ENCODE measurements at regions not wholly inside any gene's neighbourhood (a gene's known extent, or its start where the extent isn't known, plus 50 kb on each side); places are given as distances from the start of the nearest gene placed in this dataset.

GRCh38 chr7:124452186-124452585 is 313.4 kb downstream of the GPR37 start:
- no peak for TF ChIP-seq PAX5 (IDR thresholded peaks at IDR 0.05; ENCODE audit: insufficient read depth, low read length, severe bottlenecking)
- no peak for TF ChIP-seq POLR2AphosphoS5 (IDR thresholded peaks at IDR 0.05; ENCODE audit: low read depth, low read length)
- TF ChIP-seq SPI1 (IDR thresholded peaks at IDR 0.05; ENCODE audit: low read depth, low read length) = no peak
- TF ChIP-seq TAF1 (IDR thresholded peaks at IDR 0.05; ENCODE audit: low read depth, low read length) = no peak
- DNase-seq (ENCODE audit: insufficient read length, low spot score) (no peak), FAIRE-seq (no peak)

GRCh38 chr7:124449896-124450295 is 315.7 kb downstream of the GPR37 start:
- FAIRE-seq = no peak
- DNase-seq (ENCODE audit: insufficient read length, low spot score) = no peak
- TF ChIP-seq POLR2AphosphoS5 (IDR thresholded peaks at IDR 0.05; ENCODE audit: low read depth, low read length) = no peak
- no peak for TF ChIP-seq SPI1 (IDR thresholded peaks at IDR 0.05; ENCODE audit: low read depth, low read length)
- TF ChIP-seq POU2F2 (IDR thresholded peaks at IDR 0.05; ENCODE audit: low read depth, low read length) = no peak
- TF ChIP-seq POLR2A (IDR thresholded peaks at IDR 0.05; ENCODE audit: low read depth, low read length) = no peak
- no peak for TF ChIP-seq TAF1 (IDR thresholded peaks at IDR 0.05; ENCODE audit: low read depth, low read length)
- no peak for TF ChIP-seq PAX5 (IDR thresholded peaks at IDR 0.05; ENCODE audit: insufficient read depth, low read length, severe bottlenecking)

GRCh38 chr7:124444696-124445480 is 320.7 kb downstream of the GPR37 start:
- TF ChIP-seq POU2F2 (IDR thresholded peaks at IDR 0.05; ENCODE audit: low read depth, low read length) (no peak), SPI1 (IDR thresholded peaks at IDR 0.05; ENCODE audit: low read depth, low read length) (no peak), TAF1 (IDR thresholded peaks at IDR 0.05; ENCODE audit: low read depth, low read length) (no peak), POLR2AphosphoS5 (IDR thresholded peaks at IDR 0.05; ENCODE audit: low read depth, low read length) (no peak), POLR2A (IDR thresholded peaks at IDR 0.05; ENCODE audit: low read depth, low read length) (no peak)
- DNase-seq (ENCODE audit: insufficient read length, low spot score) (no peak), FAIRE-seq (no peak)

- TF ChIP-seq POLR2A (IDR thresholded peaks at IDR 0.05; ENCODE audit: low read depth, low read length) = no peak
- TF ChIP-seq POU2F2 (IDR thresholded peaks at IDR 0.05; ENCODE audit: low read depth, low read length) = no peak
- TF ChIP-seq POLR2AphosphoS5 (IDR thresholded peaks at IDR 0.05; ENCODE audit: low read depth, low read length) = no peak
- TF ChIP-seq TAF1 (IDR thresholded peaks at IDR 0.05; ENCODE audit: low read depth, low read length) = no peak
- no peak for TF ChIP-seq SPI1 (IDR thresholded peaks at IDR 0.05; ENCODE audit: low read depth, low read length)
- no peak for TF ChIP-seq PAX5 (IDR thresholded peaks at IDR 0.05; ENCODE audit: insufficient read depth, low read length, severe bottlenecking)
- DNase-seq (ENCODE audit: insufficient read length, low spot score) = no peak
- FAIRE-seq = no peak
Observed at GRCh38 chr7:124443762-124444161, 321.8 kb downstream of the GPR37 start.

GRCh38 chr7:124440081-124440480 is 325.5 kb downstream of the GPR37 start:
- TF ChIP-seq POU2F2 (IDR thresholded peaks at IDR 0.05; ENCODE audit: low read depth, low read length) (no peak), POLR2AphosphoS5 (IDR thresholded peaks at IDR 0.05; ENCODE audit: low read depth, low read length) (no peak), PAX5 (IDR thresholded peaks at IDR 0.05; ENCODE audit: insufficient read depth, low read length, severe bottlenecking) (no peak), POLR2A (IDR thresholded peaks at IDR 0.05; ENCODE audit: low read depth, low read length) (no peak), TAF1 (IDR thresholded peaks at IDR 0.05; ENCODE audit: low read depth, low read length) (no peak), SPI1 (IDR thresholded peaks at IDR 0.05; ENCODE audit: low read depth, low read length) (no peak)
- no peak for FAIRE-seq
- DNase-seq (ENCODE audit: insufficient read length, low spot score) = no peak

GRCh38 chr7:124432009-124432578 is 333.5 kb downstream of the GPR37 start:
- TF ChIP-seq TAF1 (IDR thresholded peaks at IDR 0.05; ENCODE audit: low read depth, low read length) = no peak
- no peak for DNase-seq (ENCODE audit: insufficient read length, low spot score)
- no peak for FAIRE-seq

- DNase-seq (ENCODE audit: insufficient read length, low spot score) (no peak), FAIRE-seq (no peak)
- TF ChIP-seq POLR2A (IDR thresholded peaks at IDR 0.05; ENCODE audit: low read depth, low read length) (no peak), SPI1 (IDR thresholded peaks at IDR 0.05; ENCODE audit: low read depth, low read length) (no peak)
Observed at GRCh38 chr7:124429923-124430322, 335.7 kb downstream of the GPR37 start.

- TF ChIP-seq POU2F2 (IDR thresholded peaks at IDR 0.05; ENCODE audit: low read depth, low read length) (no peak), POLR2AphosphoS5 (IDR thresholded peaks at IDR 0.05; ENCODE audit: low read depth, low read length) (no peak), PAX5 (IDR thresholded peaks at IDR 0.05; ENCODE audit: insufficient read depth, low read length, severe bottlenecking) (no peak), TAF1 (IDR thresholded peaks at IDR 0.05; ENCODE audit: low read depth, low read length) (no peak), POLR2A (IDR thresholded peaks at IDR 0.05; ENCODE audit: low read depth, low read length) (no peak), SPI1 (IDR thresholded peaks at IDR 0.05; ENCODE audit: low read depth, low read length) (no peak)
- FAIRE-seq (no peak), DNase-seq (ENCODE audit: insufficient read length, low spot score) (no peak)
Observed at GRCh38 chr7:124428781-124429180, 336.8 kb downstream of the GPR37 start.

GRCh38 chr7:124426621-124427020 is 339.0 kb downstream of the GPR37 start:
- TF ChIP-seq POLR2AphosphoS5 (IDR thresholded peaks at IDR 0.05; ENCODE audit: low read depth, low read length) (no peak), SPI1 (IDR thresholded peaks at IDR 0.05; ENCODE audit: low read depth, low read length) (no peak), TAF1 (IDR thresholded peaks at IDR 0.05; ENCODE audit: low read depth, low read length) (no peak), POLR2A (IDR thresholded peaks at IDR 0.05; ENCODE audit: low read depth, low read length) (no peak), PAX5 (IDR thresholded peaks at IDR 0.05; ENCODE audit: insufficient read depth, low read length, severe bottlenecking) (no peak), POU2F2 (IDR thresholded peaks at IDR 0.05; ENCODE audit: low read depth, low read length) (no peak)
- FAIRE-seq (no peak), DNase-seq (ENCODE audit: insufficient read length, low spot score) (no peak)

- no peak for FAIRE-seq
- TF ChIP-seq PAX5 (IDR thresholded peaks at IDR 0.05; ENCODE audit: insufficient read depth, low read length, severe bottlenecking) = no peak
- TF ChIP-seq POLR2AphosphoS5 (IDR thresholded peaks at IDR 0.05; ENCODE audit: low read depth, low read length) = no peak
- DNase-seq (ENCODE audit: insufficient read length, low spot score) = no peak
Observed at GRCh38 chr7:124423863-124424262, 341.7 kb downstream of the GPR37 start.
